ENCODE measurements at regions not wholly inside any gene's neighbourhood (a gene's known extent, or its start where the extent isn't known, plus 50 kb on each side); places are given as distances from the start of the nearest gene placed in this dataset.

GRCh38 chr4:170775851-170776250 lies 686.1 kb upstream of the AADAT start:
- H3K4me3 ChIP-seq (ENCODE audit: low read depth, low read length), result no peak overlapping the region
- no peaks in the 10 kb centered on the region for H3K36me3 ChIP-seq (ENCODE audit: control insufficient read depth, insufficient read depth, low read length)
- H3K4me1 ChIP-seq (ENCODE audit: control insufficient read depth, insufficient read depth, low read length), result no peaks in the 10 kb centered on the region
- no peaks in the 10 kb centered on the region for H3K27me3 ChIP-seq (ENCODE audit: control insufficient read depth, insufficient read depth, low read length)
- no peaks in the 10 kb centered on the region for H3K9me3 ChIP-seq (ENCODE audit: control insufficient read depth, insufficient read depth, low read length)
- H3K9ac ChIP-seq (ENCODE audit: low read depth, low read length), result no peak overlapping the region

GRCh38 chr4:170773709-170774273 lies 684.0 kb upstream of the AADAT start:
- Histone ChIP-seq H3K36me3 (ENCODE audit: control insufficient read depth, insufficient read depth, low read length) (no peaks in the 10 kb centered on the region), H3K27me3 (ENCODE audit: control insufficient read depth, insufficient read depth, low read length) (no peaks in the 10 kb centered on the region), H3K4me3 (ENCODE audit: low read depth, low read length) (no peak overlapping the region), H3K4me1 (ENCODE audit: control insufficient read depth, insufficient read depth, low read length) (no peaks in the 10 kb centered on the region), H3K9me3 (ENCODE audit: control insufficient read depth, insufficient read depth, low read length) (no peaks in the 10 kb centered on the region), H3K9ac (ENCODE audit: low read depth, low read length) (no peak overlapping the region)

- Histone ChIP-seq H3K9ac (ENCODE audit: low read depth, low read length) (no peak overlapping the region), H3K27me3 (ENCODE audit: control insufficient read depth, insufficient read depth, low read length) (no peaks in the 10 kb centered on the region), H3K36me3 (ENCODE audit: control insufficient read depth, insufficient read depth, low read length) (no peaks in the 10 kb centered on the region), H3K9me3 (ENCODE audit: control insufficient read depth, insufficient read depth, low read length) (no peaks in the 10 kb centered on the region), H3K4me1 (ENCODE audit: control insufficient read depth, insufficient read depth, low read length) (no peaks in the 10 kb centered on the region), H3K4me3 (ENCODE audit: low read depth, low read length) (no peak overlapping the region)
These were observed 682.7 kb upstream of the AADAT start for GRCh38 chr4:170772429-170772828.

GRCh38 chr4:170770664-170771063 lies 680.9 kb upstream of the AADAT start:
- H3K4me1 ChIP-seq (ENCODE audit: control insufficient read depth, insufficient read depth, low read length), result no peaks in the 10 kb centered on the region
- no peaks in the 10 kb centered on the region for H3K36me3 ChIP-seq (ENCODE audit: control insufficient read depth, insufficient read depth, low read length)
- no peaks in the 10 kb centered on the region for H3K27me3 ChIP-seq (ENCODE audit: control insufficient read depth, insufficient read depth, low read length)
- no peaks in the 10 kb centered on the region for H3K9me3 ChIP-seq (ENCODE audit: control insufficient read depth, insufficient read depth, low read length)
- no peak overlapping the region for H3K4me3 ChIP-seq (ENCODE audit: low read depth, low read length)
- no peak overlapping the region for H3K9ac ChIP-seq (ENCODE audit: low read depth, low read length)

- H3K9me3 ChIP-seq (ENCODE audit: control insufficient read depth, insufficient read depth, low read length), result no peaks in the 10 kb centered on the region
- H3K27me3 ChIP-seq (ENCODE audit: control insufficient read depth, insufficient read depth, low read length), result no peaks in the 10 kb centered on the region
- H3K9ac ChIP-seq (ENCODE audit: low read depth, low read length), result no peak overlapping the region
- no peaks in the 10 kb centered on the region for H3K4me1 ChIP-seq (ENCODE audit: control insufficient read depth, insufficient read depth, low read length)
- no peaks in the 10 kb centered on the region for H3K36me3 ChIP-seq (ENCODE audit: control insufficient read depth, insufficient read depth, low read length)
- no peak overlapping the region for H3K4me3 ChIP-seq (ENCODE audit: low read depth, low read length)
These were observed 680.1 kb upstream of the AADAT start for GRCh38 chr4:170769862-170770261.

GRCh38 chr4:170758988-170759387 lies 669.2 kb upstream of the AADAT start:
- Histone ChIP-seq H3K9me3 (ENCODE audit: control insufficient read depth, insufficient read depth, low read length) (no peaks in the 10 kb centered on the region), H3K4me3 (ENCODE audit: low read depth, low read length) (no peak overlapping the region), H3K9ac (ENCODE audit: low read depth, low read length) (no peak overlapping the region), H3K36me3 (ENCODE audit: control insufficient read depth, insufficient read depth, low read length) (no peaks in the 10 kb centered on the region), H3K4me1 (ENCODE audit: control insufficient read depth, insufficient read depth, low read length) (no peaks in the 10 kb centered on the region), H3K27me3 (ENCODE audit: control insufficient read depth, insufficient read depth, low read length) (no peaks in the 10 kb centered on the region)

GRCh38 chr4:170750519-170750918 lies 660.8 kb upstream of the AADAT start:
- Histone ChIP-seq H3K27me3 (ENCODE audit: control insufficient read depth, insufficient read depth, low read length) (no peaks in the 10 kb centered on the region), H3K9ac (ENCODE audit: low read depth, low read length) (no peak overlapping the region), H3K4me3 (ENCODE audit: low read depth, low read length) (no peak overlapping the region), H3K36me3 (ENCODE audit: control insufficient read depth, insufficient read depth, low read length) (no peaks in the 10 kb centered on the region), H3K4me1 (ENCODE audit: control insufficient read depth, insufficient read depth, low read length) (no peaks in the 10 kb centered on the region), H3K9me3 (ENCODE audit: control insufficient read depth, insufficient read depth, low read length) (no peaks in the 10 kb centered on the region)

GRCh38 chr4:170748975-170749374 lies 659.2 kb upstream of the AADAT start:
- Histone ChIP-seq H3K4me1 (ENCODE audit: control insufficient read depth, insufficient read depth, low read length) (no peaks in the 10 kb centered on the region), H3K27me3 (ENCODE audit: control insufficient read depth, insufficient read depth, low read length) (no peaks in the 10 kb centered on the region), H3K9me3 (ENCODE audit: control insufficient read depth, insufficient read depth, low read length) (no peaks in the 10 kb centered on the region), H3K36me3 (ENCODE audit: control insufficient read depth, insufficient read depth, low read length) (no peaks in the 10 kb centered on the region), H3K4me3 (ENCODE audit: low read depth, low read length) (no peak overlapping the region), H3K9ac (ENCODE audit: low read depth, low read length) (no peak overlapping the region)

GRCh38 chr4:170743633-170744032 lies 653.9 kb upstream of the AADAT start:
- Histone ChIP-seq H3K27me3 (ENCODE audit: control insufficient read depth, insufficient read depth, low read length) (no peaks in the 10 kb centered on the region), H3K36me3 (ENCODE audit: control insufficient read depth, insufficient read depth, low read length) (no peaks in the 10 kb centered on the region), H3K4me1 (ENCODE audit: control insufficient read depth, insufficient read depth, low read length) (no peaks in the 10 kb centered on the region), H3K9me3 (ENCODE audit: control insufficient read depth, insufficient read depth, low read length) (no peaks in the 10 kb centered on the region), H3K4me3 (ENCODE audit: low read depth, low read length) (no peak overlapping the region), H3K9ac (ENCODE audit: low read depth, low read length) (no peak overlapping the region)

GRCh38 chr4:170741856-170742255 lies 652.1 kb upstream of the AADAT start:
- Histone ChIP-seq H3K36me3 (ENCODE audit: control insufficient read depth, insufficient read depth, low read length) (no peaks in the 10 kb centered on the region), H3K27me3 (ENCODE audit: control insufficient read depth, insufficient read depth, low read length) (no peaks in the 10 kb centered on the region), H3K9me3 (ENCODE audit: control insufficient read depth, insufficient read depth, low read length) (no peaks in the 10 kb centered on the region), H3K9ac (ENCODE audit: low read depth, low read length) (no peak overlapping the region), H3K4me1 (ENCODE audit: control insufficient read depth, insufficient read depth, low read length) (no peaks in the 10 kb centered on the region), H3K4me3 (ENCODE audit: low read depth, low read length) (no peak overlapping the region)

- Histone ChIP-seq H3K36me3 (ENCODE audit: control insufficient read depth, insufficient read depth, low read length) (no peaks in the 10 kb centered on the region), H3K4me1 (ENCODE audit: control insufficient read depth, insufficient read depth, low read length) (no peaks in the 10 kb centered on the region), H3K9me3 (ENCODE audit: control insufficient read depth, insufficient read depth, low read length) (no peaks in the 10 kb centered on the region)
These were observed 647.0 kb upstream of the AADAT start for GRCh38 chr4:170736710-170737109.

GRCh38 chr4:170729897-170730296 lies 640.1 kb upstream of the AADAT start:
- no peaks in the 10 kb centered on the region for H3K4me1 ChIP-seq (ENCODE audit: control insufficient read depth, insufficient read depth, low read length)
- no peak overlapping the region for H3K9ac ChIP-seq (ENCODE audit: low read depth, low read length)
- H3K4me3 ChIP-seq (ENCODE audit: low read depth, low read length), result no peak overlapping the region
- no peaks in the 10 kb centered on the region for H3K9me3 ChIP-seq (ENCODE audit: control insufficient read depth, insufficient read depth, low read length)
- H3K36me3 ChIP-seq (ENCODE audit: control insufficient read depth, insufficient read depth, low read length), result no peaks in the 10 kb centered on the region
- H3K27me3 ChIP-seq (ENCODE audit: control insufficient read depth, insufficient read depth, low read length), result no peaks in the 10 kb centered on the region

More at GRCh38 chr4:170736710-170737109, 647.0 kb upstream of the AADAT start:
- no peaks in the 10 kb centered on the region for H3K27me3 ChIP-seq (ENCODE audit: control insufficient read depth, insufficient read depth, low read length)
- H3K9ac ChIP-seq (ENCODE audit: low read depth, low read length), result no peak overlapping the region
- H3K4me3 ChIP-seq (ENCODE audit: low read depth, low read length), result no peak overlapping the region
